ENCODE measurements at regions not wholly inside any gene's neighbourhood (a gene's known extent, or its start where the extent isn't known, plus 50 kb on each side); places are given as distances from the start of the nearest gene placed in this dataset.
"Not testable (repeated sequence)": the region's sequence is repeated elsewhere in the genome, so short reads cannot be mapped to it uniquely, and the experiment has no call there.

GRCh38 chr2:40584432-40584831, 132.5 kb upstream of the SLC8A1 start:
- DNase-seq, result no peak

GRCh38 chr2:40591774-40592173, 139.9 kb upstream of the SLC8A1 start:
- DNase-seq, result no peak

GRCh38 chr2:40592218-40592617, 140.3 kb upstream of the SLC8A1 start:
- no peak for DNase-seq

- DNase-seq, result no peak
Observed at GRCh38 chr2:40606862-40607261, 155.0 kb upstream of the SLC8A1 start.

GRCh38 chr2:40611196-40611595, 159.3 kb upstream of the SLC8A1 start:
- DNase-seq, result no peak

GRCh38 chr2:40625849-40626248, 174.0 kb upstream of the SLC8A1 start:
- DNase-seq, result no peak

- no peak for DNase-seq
Observed at GRCh38 chr2:40628556-40628955, 176.7 kb upstream of the SLC8A1 start.

- no peak for DNase-seq
Observed at GRCh38 chr2:40629768-40630434, 178.0 kb upstream of the SLC8A1 start.

GRCh38 chr2:40639320-40639719, 187.4 kb upstream of the SLC8A1 start:
- no peak for DNase-seq

GRCh38 chr2:40642237-40642636, 190.3 kb upstream of the SLC8A1 start:
- DNase-seq, result no peak

GRCh38 chr2:40642726-40643125, 190.8 kb upstream of the SLC8A1 start:
- DNase-seq, result no peak

GRCh38 chr2:40646642-40647041, 194.8 kb upstream of the SLC8A1 start:
- no peak for DNase-seq

- DNase-seq, result no peak
Observed at GRCh38 chr2:40652155-40652554, 200.3 kb upstream of the SLC8A1 start.

- DNase-seq, result no peak
Observed at GRCh38 chr2:40653829-40654228, 201.9 kb upstream of the SLC8A1 start.

- no peak for DNase-seq
Observed at GRCh38 chr2:40654346-40654745, 202.5 kb upstream of the SLC8A1 start.

- DNase-seq, result no peak
Observed at GRCh38 chr2:40658941-40659340, 207.1 kb upstream of the SLC8A1 start.

- no peak for DNase-seq
Observed at GRCh38 chr2:40665493-40666232, 213.8 kb upstream of the SLC8A1 start.

- DNase-seq, result no peak
Observed at GRCh38 chr2:40666398-40666797, 214.5 kb upstream of the SLC8A1 start.

- DNase-seq, result no peak
Observed at GRCh38 chr2:40668425-40668824, 216.5 kb upstream of the SLC8A1 start.

GRCh38 chr2:40676134-40676790, 224.4 kb upstream of the SLC8A1 start:
- not testable (repeated sequence) for DNase-seq

- no peak for DNase-seq
Observed at GRCh38 chr2:40680547-40680946, 228.7 kb upstream of the SLC8A1 start.

- DNase-seq, result no peak
Observed at GRCh38 chr2:40690036-40690435, 238.1 kb upstream of the SLC8A1 start.

- no peak for DNase-seq
Observed at GRCh38 chr2:40690525-40690924, 238.6 kb upstream of the SLC8A1 start.

Measured in activated effector memory CD4-positive, alpha-beta T cell treated with Interleukin-2 at 50 U/mL for 16 hours (primary cell).